ENCODE measurements at regions not wholly inside any gene's neighbourhood (a gene's known extent, or its start where the extent isn't known, plus 50 kb on each side); places are given as distances from the start of the nearest gene placed in this dataset.

- TF ChIP-seq ZFP36 (IDR thresholded peaks at IDR 0.05; ENCODE audit: borderline replicate concordance, partially characterized antibody): no peak
- no peak for TF ChIP-seq ESRRA (IDR thresholded peaks at IDR 0.05; ENCODE audit: borderline replicate concordance, low read length)
- no peak for TF ChIP-seq CTCF (IDR thresholded peaks at IDR 0.05)
- TF ChIP-seq EP300 (IDR thresholded peaks at IDR 0.05): no peak
- no peak for TF ChIP-seq KDM1A (IDR thresholded peaks at IDR 0.05; ENCODE audit: low read depth)
- no peak for TF ChIP-seq CHD2 (IDR thresholded peaks at IDR 0.05; ENCODE audit: low read length, partially characterized antibody)
- no peak for TF ChIP-seq JUNB (IDR thresholded peaks at IDR 0.05)
- TF ChIP-seq MYC (IDR thresholded peaks at IDR 0.05; ENCODE audit: borderline replicate concordance, low read length): no peak
These were observed 157.1 kb upstream of the SHH start for GRCh38 chr7:155969192-155969929.
